ENCODE measurements at regions not wholly inside any gene's neighbourhood (a gene's known extent, or its start where the extent isn't known, plus 50 kb on each side); places are given as distances from the start of the nearest gene placed in this dataset.

GRCh38 chr3:76576201-76576600, 463.7 kb upstream of the ROBO2 start:
- no TSS peak for BruUV-seq (replicated peaks)
- in situ Hi-C loops (cut with HindIII; ENCODE audit: low pct_unique_long_range_greater_than_20kb, low sequenced_read_pairs), result no loop called here

GRCh38 chr3:76582098-76582497, 457.8 kb upstream of the ROBO2 start:
- Histone ChIP-seq H3K27ac (ENCODE audit: low read length) (no peak overlapping the region), H3K4me1 (ENCODE audit: control insufficient read depth, insufficient read depth, low read length) (no peaks in the 10 kb centered on the region), H3K9me3 (ENCODE audit: control insufficient read depth, insufficient read depth, low read depth, low read length) (no peaks in the 10 kb centered on the region), H3K27me3 (ENCODE audit: control insufficient read depth, insufficient read depth, low read length) (no peaks in the 10 kb centered on the region), H3K36me3 (ENCODE audit: control insufficient read depth, insufficient read depth, low read length) (no peaks in the 10 kb centered on the region), H3K4me3 (ENCODE audit: low read depth in 2 of 2, low read length in 2 of 2) (no peak overlapping the region)
- no peak for DNase-seq (ENCODE audit: low read depth, low spot score)
- CTCF ChIA-PET, result no interaction called here
- POLR2A ChIA-PET, result no interaction called here
- in situ Hi-C loops (cut with HindIII; ENCODE audit: low pct_unique_long_range_greater_than_20kb, low sequenced_read_pairs) (no loop called here), intact Hi-C loops (cut with micrococcal nuclease; ENCODE audit: unreplicated experiment) (no loop called here)
- TF ChIP-seq CTCF (IDR thresholded peaks at IDR 0.05) (no peak), SIN3A (IDR thresholded peaks at IDR 0.05; ENCODE audit: borderline replicate concordance, insufficient read depth, low read depth, low read length) (no peak), REST (IDR thresholded peaks at IDR 0.05; ENCODE audit: insufficient read depth in 1 of 2, low read depth in 2 of 2, low read length in 1 of 2) (no peak), POLR2AphosphoS5 (IDR thresholded peaks at IDR 0.05; ENCODE audit: low read depth, low read length) (no peak), TCF7L2 (IDR thresholded peaks at IDR 0.05; ENCODE audit: low read depth, low read length) (no peak)
- no TSS peak for BruUV-seq (replicated peaks)
- no peak for ATAC-seq

More at GRCh38 chr3:76576201-76576600, 463.7 kb upstream of the ROBO2 start:
- H3K27ac ChIP-seq (ENCODE audit: low read length), result no peak overlapping the region
- DNase-seq (ENCODE audit: low read depth, low spot score), result no peak
- no peak for ATAC-seq
- H3K27me3 ChIP-seq (ENCODE audit: control insufficient read depth, insufficient read depth, low read length), result no peaks in the 10 kb centered on the region
- H3K36me3 ChIP-seq (ENCODE audit: control insufficient read depth, insufficient read depth, low read length), result no peaks in the 10 kb centered on the region
- ChIA-PET POLR2A (no interaction called here), CTCF (no interaction called here)
- TF ChIP-seq SIN3A (IDR thresholded peaks at IDR 0.05; ENCODE audit: borderline replicate concordance, insufficient read depth, low read depth, low read length), result no peak
- no peak for TF ChIP-seq TCF7L2 (IDR thresholded peaks at IDR 0.05; ENCODE audit: low read depth, low read length)
- TF ChIP-seq REST (IDR thresholded peaks at IDR 0.05; ENCODE audit: insufficient read depth in 1 of 2, low read depth in 2 of 2, low read length in 1 of 2), result no peak
- no peak for TF ChIP-seq CTCF (IDR thresholded peaks at IDR 0.05)
- no peak overlapping the region for H3K4me3 ChIP-seq (ENCODE audit: low read depth in 2 of 2, low read length in 2 of 2)
- no peaks in the 10 kb centered on the region for H3K9me3 ChIP-seq (ENCODE audit: control insufficient read depth, insufficient read depth, low read depth, low read length)
- H3K4me1 ChIP-seq (ENCODE audit: control insufficient read depth, insufficient read depth, low read length), result no peaks in the 10 kb centered on the region
- intact Hi-C loops (cut with micrococcal nuclease; ENCODE audit: unreplicated experiment), result no loop called here

Data from Panc1 (cell line).